ENCODE measurements at regions not wholly inside any gene's neighbourhood (a gene's known extent, or its start where the extent isn't known, plus 50 kb on each side); places are given as distances from the start of the nearest gene placed in this dataset.

DNA sequence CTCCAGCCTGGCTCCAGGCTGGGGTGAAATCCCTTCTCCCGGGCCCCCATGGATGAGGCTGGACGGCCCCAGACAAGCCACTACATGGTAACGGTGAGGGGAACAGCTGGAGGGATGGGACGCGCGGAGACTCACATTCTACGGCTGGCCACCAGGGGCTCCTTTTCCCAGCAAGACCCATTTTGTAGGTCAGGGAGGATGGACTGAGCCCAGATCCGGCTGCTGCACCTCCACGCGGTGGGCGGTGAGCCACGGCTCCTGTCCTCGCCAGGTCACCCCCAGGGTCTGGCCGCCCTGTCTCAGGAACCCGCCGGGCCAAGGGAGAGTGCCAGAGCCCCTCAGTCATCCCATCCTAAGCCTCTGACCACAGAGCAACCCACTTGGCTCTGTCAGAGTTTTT is 75.0 kb upstream of the ACTRT2 start:
- intact Hi-C loops (cut with DNase I; ENCODE audit: low total_unique reads): no loop called here
- H3K9me3 ChIP-seq: peaks cover 0 to 8% (median 5%) of the 10 kb centered on the region in 3 donors
- TF ChIP-seq, protein P1, sequence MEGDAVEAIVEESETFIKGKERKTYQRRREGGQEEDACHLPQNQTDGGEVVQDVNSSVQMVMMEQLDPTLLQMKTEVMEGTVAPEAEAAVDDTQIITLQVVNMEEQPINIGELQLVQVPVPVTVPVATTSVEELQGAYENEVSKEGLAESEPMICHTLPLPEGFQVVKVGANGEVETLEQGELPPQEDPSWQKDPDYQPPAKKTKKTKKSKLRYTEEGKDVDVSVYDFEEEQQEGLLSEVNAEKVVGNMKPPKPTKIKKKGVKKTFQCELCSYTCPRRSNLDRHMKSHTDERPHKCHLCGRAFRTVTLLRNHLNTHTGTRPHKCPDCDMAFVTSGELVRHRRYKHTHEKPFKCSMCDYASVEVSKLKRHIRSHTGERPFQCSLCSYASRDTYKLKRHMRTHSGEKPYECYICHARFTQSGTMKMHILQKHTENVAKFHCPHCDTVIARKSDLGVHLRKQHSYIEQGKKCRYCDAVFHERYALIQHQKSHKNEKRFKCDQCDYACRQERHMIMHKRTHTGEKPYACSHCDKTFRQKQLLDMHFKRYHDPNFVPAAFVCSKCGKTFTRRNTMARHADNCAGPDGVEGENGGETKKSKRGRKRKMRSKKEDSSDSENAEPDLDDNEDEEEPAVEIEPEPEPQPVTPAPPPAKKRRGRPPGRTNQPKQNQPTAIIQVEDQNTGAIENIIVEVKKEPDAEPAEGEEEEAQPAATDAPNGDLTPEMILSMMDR (IDR thresholded peaks at IDR 0.05): no peak
- no peak overlapping the region for H3K27ac ChIP-seq
- peaks cover 0 to under 1% (median 0%) of the 10 kb centered on the region in 3 donors for H3K36me3 ChIP-seq
- peaks cover 0 to 29% of the 10 kb centered on the region in 2 donors for H3K27me3 ChIP-seq
- H3K4me3 ChIP-seq: no peak overlapping the region
- H3K4me1 ChIP-seq: peaks cover 0 to 18% (median 3%) of the 10 kb centered on the region in 4 donors
- DNase-seq: peak in 1 of 2 donors; percentile 54

GRCh38 chr1:2946999-2947690 is 74.1 kb upstream of the ACTRT2 start:
- DNase-seq: peak in 1 of 2 donors; percentile 48
- TF ChIP-seq, protein P1 (IDR thresholded peaks at IDR 0.05): no peak
- Histone ChIP-seq H3K4me3 (no peak overlapping the region), H3K36me3 (no peaks in the 10 kb centered on the region), H3K27me3 (peaks cover 0 to 32% of the 10 kb centered on the region in 2 donors), H3K4me1 (peaks cover 0 to 26% (median 6%) of the 10 kb centered on the region in 4 donors), H3K9me3 (no peaks in the 10 kb centered on the region), H3K27ac (no peak overlapping the region)
- intact Hi-C loops (cut with DNase I; ENCODE audit: low total_unique reads): no loop called here

- TF ChIP-seq, protein P1 (IDR thresholded peaks at IDR 0.05): no peak
- peaks cover 0 to 4% (median 0%) of the 10 kb centered on the region in 3 donors for H3K9me3 ChIP-seq
- no peaks in the 10 kb centered on the region for H3K36me3 ChIP-seq
- peaks cover 0 to 33% of the 10 kb centered on the region in 2 donors for H3K27me3 ChIP-seq
- intact Hi-C loops (cut with DNase I; ENCODE audit: low total_unique reads): no loop called here
- no peak overlapping the region for H3K27ac ChIP-seq
- DNase-seq: peak in 1 of 2 donors; percentile 61
- peaks cover 0 to 26% (median 6%) of the 10 kb centered on the region in 4 donors for H3K4me1 ChIP-seq
- H3K4me3 ChIP-seq: no peak overlapping the region
Measured at GRCh38 chr1:2948001-2948750, 73.1 kb upstream of the ACTRT2 start.

- no peak overlapping the region for H3K27ac ChIP-seq
- peaks cover 0 to 6% (median 0%) of the 10 kb centered on the region in 3 donors for H3K9me3 ChIP-seq
- H3K27me3 ChIP-seq: peaks cover 0 to 33% of the 10 kb centered on the region in 2 donors
- no peak overlapping the region for H3K4me3 ChIP-seq
- peak in 1 of 2 donors; percentile 59 for DNase-seq
- TF ChIP-seq, protein P1 (IDR thresholded peaks at IDR 0.05): no peak
- H3K36me3 ChIP-seq: no peaks in the 10 kb centered on the region
- intact Hi-C loops (cut with DNase I; ENCODE audit: low total_unique reads): no loop called here
- H3K4me1 ChIP-seq: peaks cover 0 to 26% (median 6%) of the 10 kb centered on the region in 4 donors
Measured at GRCh38 chr1:2948751-2949680, 72.3 kb upstream of the ACTRT2 start.
